ENCODE measurements at regions not wholly inside any gene's neighbourhood (a gene's known extent, or its start where the extent isn't known, plus 50 kb on each side); places are given as distances from the start of the nearest gene placed in this dataset.

DNA sequence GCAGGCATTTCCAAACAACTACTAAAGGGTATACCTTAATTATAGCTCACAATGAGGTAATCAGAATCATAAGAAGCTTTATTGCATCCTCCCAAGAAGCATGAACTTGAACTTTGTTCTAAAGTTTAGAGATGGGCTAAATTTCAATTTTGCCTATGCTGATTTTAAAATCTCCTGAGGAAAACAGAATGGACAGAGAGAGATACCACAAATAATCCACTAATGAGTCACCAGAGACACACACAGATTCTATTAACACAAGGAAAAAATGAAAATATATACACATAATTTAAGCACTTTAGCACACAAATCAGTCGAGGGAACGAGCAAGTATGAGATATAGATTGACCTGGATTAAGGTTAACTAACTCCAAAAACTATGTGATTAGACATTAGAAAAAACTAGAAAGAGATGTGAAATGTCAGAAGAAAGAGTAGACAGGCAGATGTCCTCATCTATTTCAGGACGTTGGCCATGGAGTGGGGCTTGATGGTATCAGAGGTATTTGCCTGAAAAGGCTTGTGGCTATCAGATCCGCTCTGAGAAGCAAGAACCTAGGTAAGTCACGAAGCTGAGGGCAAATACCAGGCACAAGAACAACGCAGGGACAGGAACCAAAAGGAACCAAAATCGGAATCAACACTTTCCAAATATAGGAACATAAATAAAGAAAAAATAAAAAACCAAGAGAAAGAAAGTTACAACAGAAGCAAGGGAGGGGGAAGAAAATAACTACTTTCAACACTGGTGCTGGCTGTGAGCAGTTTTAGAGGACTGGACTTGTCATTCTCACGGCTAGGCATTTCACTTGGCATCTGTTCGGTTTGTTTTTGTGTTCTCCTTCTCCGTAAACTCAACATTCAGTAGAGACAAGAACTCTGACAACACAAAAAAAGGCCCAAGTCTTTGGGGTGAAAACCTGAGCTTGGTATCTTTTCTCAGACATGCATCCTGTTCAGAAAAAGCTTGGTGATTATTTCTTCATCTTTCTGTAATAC is 294.6 kb upstream of the PUM3 start:
- H3K27me3 ChIP-seq, result no peaks in the 10 kb centered on the region
- H3K9me3 ChIP-seq, result peaks cover 0 to 3% (median 0%) of the 10 kb centered on the region in 4 donors
- no peaks in the 10 kb centered on the region for H3K4me1 ChIP-seq
- WGBS, 2 donors, result 72 to 74% methylated on average over 10 of the region's 10 CpGs
- TF ChIP-seq POLR2A (IDR thresholded peaks at IDR 0.05) (no peak), POLR2AphosphoS5 (IDR thresholded peaks at IDR 0.05) (no peak), EP300 (IDR thresholded peaks at IDR 0.05) (no peak)
- TF ChIP-seq, protein P1, sequence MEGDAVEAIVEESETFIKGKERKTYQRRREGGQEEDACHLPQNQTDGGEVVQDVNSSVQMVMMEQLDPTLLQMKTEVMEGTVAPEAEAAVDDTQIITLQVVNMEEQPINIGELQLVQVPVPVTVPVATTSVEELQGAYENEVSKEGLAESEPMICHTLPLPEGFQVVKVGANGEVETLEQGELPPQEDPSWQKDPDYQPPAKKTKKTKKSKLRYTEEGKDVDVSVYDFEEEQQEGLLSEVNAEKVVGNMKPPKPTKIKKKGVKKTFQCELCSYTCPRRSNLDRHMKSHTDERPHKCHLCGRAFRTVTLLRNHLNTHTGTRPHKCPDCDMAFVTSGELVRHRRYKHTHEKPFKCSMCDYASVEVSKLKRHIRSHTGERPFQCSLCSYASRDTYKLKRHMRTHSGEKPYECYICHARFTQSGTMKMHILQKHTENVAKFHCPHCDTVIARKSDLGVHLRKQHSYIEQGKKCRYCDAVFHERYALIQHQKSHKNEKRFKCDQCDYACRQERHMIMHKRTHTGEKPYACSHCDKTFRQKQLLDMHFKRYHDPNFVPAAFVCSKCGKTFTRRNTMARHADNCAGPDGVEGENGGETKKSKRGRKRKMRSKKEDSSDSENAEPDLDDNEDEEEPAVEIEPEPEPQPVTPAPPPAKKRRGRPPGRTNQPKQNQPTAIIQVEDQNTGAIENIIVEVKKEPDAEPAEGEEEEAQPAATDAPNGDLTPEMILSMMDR (IDR thresholded peaks at IDR 0.05), result no peak
- no peak overlapping the region for H3K4me3 ChIP-seq
- H3K27ac ChIP-seq, result no peak overlapping the region
- no peaks in the 10 kb centered on the region for H3K36me3 ChIP-seq
- no peak for DNase-seq
- no peak for ATAC-seq (ENCODE audit: low FRiP score in 2 of 2)

DNA sequence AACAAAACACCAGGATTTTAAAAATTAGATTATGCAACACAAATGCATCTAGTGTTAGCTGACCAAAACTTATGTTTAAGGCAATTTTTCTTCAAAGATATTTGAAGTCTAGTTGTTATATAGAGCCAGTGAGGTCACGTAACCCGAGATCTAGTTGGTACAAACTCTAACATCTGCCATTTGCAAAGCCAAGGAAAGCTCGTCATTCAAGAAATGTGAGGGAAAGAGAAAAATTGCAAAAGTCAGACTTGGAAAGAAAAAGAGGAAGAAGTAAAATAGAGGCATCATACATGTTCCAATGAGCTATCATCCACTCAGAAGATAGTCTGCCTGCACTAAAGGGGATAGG is 293.4 kb upstream of the PUM3 start:
- DNase-seq (no peak), ATAC-seq (ENCODE audit: low FRiP score in 2 of 2) (no peak)
- no peaks in the 10 kb centered on the region for H3K27me3 ChIP-seq
- no peak overlapping the region for H3K4me3 ChIP-seq
- no peaks in the 10 kb centered on the region for H3K36me3 ChIP-seq
- whole genome bisulfite sequencing, 2 donors, result 61 to 65% methylated on average over 3 of the region's 3 CpGs
- no peaks in the 10 kb centered on the region for H3K4me1 ChIP-seq
- no peaks in the 10 kb centered on the region for H3K9me3 ChIP-seq
- TF ChIP-seq EP300 (IDR thresholded peaks at IDR 0.05), result no peak
- TF ChIP-seq POLR2AphosphoS5 (IDR thresholded peaks at IDR 0.05), result no peak
- TF ChIP-seq, protein P1 (IDR thresholded peaks at IDR 0.05), result no peak
- TF ChIP-seq POLR2A (IDR thresholded peaks at IDR 0.05), result no peak
- no peak overlapping the region for H3K27ac ChIP-seq

- no peak overlapping the region for H3K27ac ChIP-seq
- ATAC-seq (ENCODE audit: low FRiP score in 2 of 2) (no peak), DNase-seq (no peak)
- H3K9me3 ChIP-seq, result no peaks in the 10 kb centered on the region
- H3K4me1 ChIP-seq, result no peaks in the 10 kb centered on the region
- no peak overlapping the region for H3K4me3 ChIP-seq
- no peak for TF ChIP-seq POLR2A (IDR thresholded peaks at IDR 0.05)
- TF ChIP-seq POLR2AphosphoS5 (IDR thresholded peaks at IDR 0.05), result no peak
- TF ChIP-seq EP300 (IDR thresholded peaks at IDR 0.05), result no peak
- TF ChIP-seq, protein P1 (IDR thresholded peaks at IDR 0.05), result no peak
- 54 to 58% methylated on average over 6 of the region's 6 CpGs for WGBS, 2 donors
- H3K27me3 ChIP-seq, result no peaks in the 10 kb centered on the region
- H3K36me3 ChIP-seq, result no peaks in the 10 kb centered on the region
These were observed 292.9 kb upstream of the PUM3 start for GRCh38 chr9:3136686-3137346.

GRCh38 chr9:3136230-3136629 is 292.3 kb upstream of the PUM3 start:
- TF ChIP-seq POLR2AphosphoS5 (IDR thresholded peaks at IDR 0.05) (no peak), POLR2A (IDR thresholded peaks at IDR 0.05) (no peak), EP300 (IDR thresholded peaks at IDR 0.05) (no peak)
- TF ChIP-seq, protein P1 (IDR thresholded peaks at IDR 0.05), result no peak
- DNase-seq, result no peak
- ATAC-seq (ENCODE audit: low FRiP score in 2 of 2), result no peak
- Histone ChIP-seq H3K27me3 (no peaks in the 10 kb centered on the region), H3K27ac (no peak overlapping the region), H3K4me1 (no peaks in the 10 kb centered on the region), H3K4me3 (no peak overlapping the region), H3K36me3 (no peaks in the 10 kb centered on the region), H3K9me3 (no peaks in the 10 kb centered on the region)
- 74 to 86% methylated on average over 1 of the region's 1 CpG for WGBS, 2 donors
